Stomach (tissue), 8 donors: ENCODE measurements at regions not wholly inside any gene's neighbourhood (a gene's known extent, or its start where the extent isn't known, plus 50 kb on each side); places are given as distances from the start of the nearest gene placed in this dataset.

Experiments
- DNase-seq, 2 donors: peaks; one replicate each; pipeline versions ENCODE4 v3.0.0 to v3.0.0-alpha.2; 2013 to 2019
- H3K27ac ChIP-seq, 5 donors: fragments of 200-600 bp in 4 of 5; sonication (generic) in 4 of 5; one replicate each; pipeline ENCODE4 v1.5.1; 2013 to 2019; ENCODE audit warnings: mild to moderate bottlenecking in 1 of 5, moderate library complexity in 1 of 5
- H3K27me3 ChIP-seq, 3 donors: fragments of 200-600 bp; sonication (generic); one replicate each; pipeline ENCODE4 v1.5.1; 2017 to 2019; ENCODE audit warnings: mixed run types in 1 of 3
- H3K36me3 ChIP-seq, 4 donors: fragments of 200-600 bp; sonication (generic); 1 replicate in 3 of 4; 2 replicates in 1 of 4; pipeline ENCODE4 v1.5.1; 2016 to 2019
- H3K4me1 ChIP-seq, 4 donors: fragments of 200-600 bp; sonication (generic); one replicate each; pipeline ENCODE4 v1.5.1; 2016 to 2019
- H3K4me3 ChIP-seq, 4 donors: fragments of 200-600 bp; sonication (generic) in 3 of 4; one replicate each; pipeline ENCODE4 v1.5.1; 2016 to 2019; ENCODE audit warnings: mild to moderate bottlenecking in 1 of 4
- H3K9me3 ChIP-seq, 4 donors: fragments of 200-600 bp; sonication (generic); one replicate each; pipeline ENCODE4 v1.5.1; 2016 to 2019
- CTCF ChIP-seq, 7 experiments: fragments of 450-650 bp in 4 of 7; fragments of 200-600 bp in 3 of 7; sonication (generic) in 3 of 7; IDR thresholded peaks; one replicate each; pipeline ENCODE4 v1.5.1; 2016 to 2019; ENCODE audit warnings: antibody characterized with exemption in 7 of 7, control low read depth in 2 of 7, mild to moderate bottlenecking in 1 of 7
- EP300 ChIP-seq: sonication (generic); formaldehyde crosslinking; IDR thresholded peaks from one replicate; pipeline ENCODE4 v1.6.1; 2017; ENCODE audit warnings: antibody characterized with exemption
- POLR2A ChIP-seq, 4 donors: fragments of 450-650 bp; IDR thresholded peaks; one replicate each; pipeline ENCODE4 v1.6.1; 2016; ENCODE audit warnings: antibody characterized with exemption in 4 of 4, control low read depth in 2 of 4, mild to moderate bottlenecking in 1 of 4, moderate library complexity in 1 of 4
- POLR2AphosphoS5 ChIP-seq, 3 donors: sonication (generic); formaldehyde crosslinking; IDR thresholded peaks; one replicate each; pipeline ENCODE4 v1.6.1; 2016; ENCODE audit warnings: antibody characterized with exemption in 3 of 3
- WGBS, 5 donors: extraction: QIAGEN DNeasy Blood & Tissue Kit in 3 of 5; methylation state at CpG; one replicate each; pipeline versions ENCODE4 v1.1.5 to v1.1.7; 2013 to 2018; 5-methylcytosine and 5-hydroxymethylcytosine counted together
- intact Hi-C: fragments of 100-400 bp; cut with DNase I; formaldehyde crosslinking; loops from one replicate; pipeline ENCODE4 v1.15.1; 2023; ENCODE audit warnings: low total_unique reads
- donor health status: healthy with polysubstance abuse.
- donor health status: Bipolar disorder and iron deficiency.
- donor health status: healthy.

GRCh38 chr3:59433546-59433945, 383.7 kb upstream of the CFAP20DC start:
- Histone ChIP-seq H3K4me1 (no peaks in the 10 kb centered on the region), H3K27ac (no peak overlapping the region), H3K36me3 (no peaks in the 10 kb centered on the region), H3K4me3 (no peak overlapping the region), H3K9me3 (peaks cover 0 to 6% (median 0%) of the 10 kb centered on the region in 4 donors), H3K27me3 (no peaks in the 10 kb centered on the region)
- DNase-seq = no peak
- 82 to 90% (median 85%) methylated on average over 4 of the region's 4 CpGs for WGBS, 5 donors
- TF ChIP-seq EP300 (no peak), POLR2AphosphoS5 (IDR thresholded peaks at IDR 0.05) (no peak), POLR2A (IDR thresholded peaks at IDR 0.05) (no peak), CTCF (IDR thresholded peaks at IDR 0.05) (no peak)
- intact Hi-C loops = no loop called here

GRCh38 chr3:59432665-59433064, 382.8 kb upstream of the CFAP20DC start:
- Histone ChIP-seq H3K36me3 (no peaks in the 10 kb centered on the region), H3K4me1 (no peaks in the 10 kb centered on the region), H3K9me3 (peaks cover 0 to 6% (median 0%) of the 10 kb centered on the region in 4 donors), H3K27me3 (no peaks in the 10 kb centered on the region), H3K4me3 (no peak overlapping the region), H3K27ac (no peak overlapping the region)
- DNase-seq = no peak
- intact Hi-C loops = no loop called here
- no peak for TF ChIP-seq POLR2A (IDR thresholded peaks at IDR 0.05)
- TF ChIP-seq CTCF (IDR thresholded peaks at IDR 0.05) = no peak
- TF ChIP-seq EP300 = no peak
- no peak for TF ChIP-seq POLR2AphosphoS5 (IDR thresholded peaks at IDR 0.05)
- WGBS, 5 donors = 66 to 84% (median 73%) methylated on average over 5 to 6 of the region's 6 CpGs

- H3K4me1 ChIP-seq = peaks cover 0 to 9% (median 7%) of the 10 kb centered on the region in 4 donors
- intact Hi-C loops = no loop called here
- H3K27ac ChIP-seq = no peak overlapping the region
- H3K4me3 ChIP-seq = no peak overlapping the region
- no peak for DNase-seq
- H3K27me3 ChIP-seq = no peaks in the 10 kb centered on the region
- H3K36me3 ChIP-seq = no peaks in the 10 kb centered on the region
- peaks cover 0 to 6% (median 0%) of the 10 kb centered on the region in 4 donors for H3K9me3 ChIP-seq
- 78 to 87% (median 82%) methylated on average over 6 to 7 of the region's 7 CpGs for WGBS, 5 donors
- TF ChIP-seq POLR2AphosphoS5 (IDR thresholded peaks at IDR 0.05) (no peak), EP300 (no peak), POLR2A (IDR thresholded peaks at IDR 0.05) (no peak), CTCF (IDR thresholded peaks at IDR 0.05) (no peak)
These were observed 380.5 kb upstream of the CFAP20DC start for GRCh38 chr3:59430341-59430740.

GRCh38 chr3:59429198-59429597, 379.4 kb upstream of the CFAP20DC start:
- no peak for DNase-seq
- Histone ChIP-seq H3K4me3 (no peak overlapping the region), H3K36me3 (no peaks in the 10 kb centered on the region), H3K27me3 (no peaks in the 10 kb centered on the region), H3K4me1 (peaks cover 0 to 13% (median 8%) of the 10 kb centered on the region in 4 donors), H3K27ac (no peak overlapping the region), H3K9me3 (peaks cover 0 to 6% (median 0%) of the 10 kb centered on the region in 4 donors)
- 75 to 88% (median 84%) methylated on average over 2 of the region's 2 CpGs for WGBS, 5 donors
- intact Hi-C loops = no loop called here
- TF ChIP-seq POLR2A (IDR thresholded peaks at IDR 0.05) (no peak), EP300 (no peak), POLR2AphosphoS5 (IDR thresholded peaks at IDR 0.05) (no peak), CTCF (IDR thresholded peaks at IDR 0.05) (no peak)
